ENCODE measurements at regions not wholly inside any gene's neighbourhood (a gene's known extent, or its start where the extent isn't known, plus 50 kb on each side); places are given as distances from the start of the nearest gene placed in this dataset.

GRCh38 chr3:164267053-164267452, 811.2 kb downstream of the SI start:
- DNase-seq (ENCODE audit: low read depth in 2 of 2), result no peak

DNA sequence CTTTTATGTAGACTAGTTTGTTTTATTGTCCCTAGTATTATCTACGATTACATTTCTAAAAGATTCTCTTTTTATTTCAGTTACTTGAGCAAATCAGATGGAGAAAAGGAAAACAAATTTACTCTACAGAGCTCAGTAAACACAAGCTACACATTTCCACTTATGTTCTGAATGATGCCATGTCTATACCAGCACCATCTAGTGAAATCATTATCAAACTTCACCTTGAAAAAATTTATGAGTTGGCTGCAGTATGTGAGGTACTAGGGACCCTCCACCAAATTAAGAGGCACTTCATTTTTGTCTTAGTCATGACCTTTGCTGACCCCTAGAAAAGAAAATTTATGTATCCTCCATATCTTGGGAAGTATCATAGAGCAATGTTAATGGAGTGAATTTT, 827.4 kb downstream of the SI start:
- DNase-seq (ENCODE audit: low read depth in 2 of 2), result no peak

DNA sequence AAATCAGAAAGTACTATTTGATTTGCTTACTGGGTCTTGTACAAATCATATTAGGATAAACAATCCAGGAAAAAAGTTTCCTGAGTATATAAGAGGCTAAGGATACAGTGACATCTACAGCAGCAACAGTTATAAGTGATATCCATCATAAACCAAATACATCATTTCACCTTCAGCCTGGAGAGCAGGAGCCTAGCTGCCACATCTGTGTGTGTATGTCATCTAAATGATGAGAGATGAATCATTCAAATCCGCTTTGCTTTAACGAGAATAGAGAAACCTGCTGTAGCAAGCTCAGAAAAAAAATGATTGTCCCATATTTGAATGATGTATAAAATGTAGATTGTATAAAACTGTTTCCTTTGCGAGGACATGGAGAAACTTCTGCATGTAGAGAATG, 841.4 kb downstream of the SI start:
- no peak for DNase-seq (ENCODE audit: low read depth in 2 of 2)

DNA sequence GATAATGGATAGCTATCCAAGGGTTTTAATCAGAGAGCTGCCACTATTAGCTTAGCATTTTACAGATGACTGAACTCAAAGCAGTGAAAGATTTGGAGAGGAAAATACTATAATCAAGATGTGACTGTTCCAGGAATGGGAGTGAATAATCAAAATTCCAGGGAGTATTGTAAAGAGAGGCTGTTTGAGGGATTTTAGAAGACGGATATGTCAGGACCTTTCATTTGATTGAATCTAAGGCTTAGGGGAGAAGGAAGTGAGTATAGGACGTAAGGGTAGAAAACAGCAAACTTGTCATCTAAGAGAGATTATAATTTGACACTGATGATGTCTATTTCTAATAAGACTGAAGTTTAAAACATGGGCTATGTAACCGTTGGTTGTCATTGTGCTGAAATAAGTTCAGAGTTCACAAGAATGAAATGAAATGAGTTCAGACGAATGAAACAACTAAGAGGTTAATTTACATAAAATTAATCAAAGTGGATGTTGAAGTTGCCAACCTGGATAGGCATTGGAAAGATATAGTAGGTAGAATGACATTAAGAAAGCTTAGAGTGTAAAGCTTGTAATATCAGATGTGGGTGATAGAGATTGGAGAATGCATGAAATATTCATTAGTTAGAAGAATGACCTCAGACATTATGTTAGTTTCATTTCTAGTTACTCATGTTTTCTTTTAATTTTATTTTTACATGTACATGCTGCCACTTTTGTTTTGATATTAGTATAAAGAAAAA, 842.8 kb downstream of the SI start:
- no peak for DNase-seq (ENCODE audit: low read depth in 2 of 2)

GRCh38 chr3:164233951-164234350, 844.3 kb downstream of the SI start:
- no peak for DNase-seq (ENCODE audit: low read depth in 2 of 2)

- DNase-seq (ENCODE audit: low read depth in 2 of 2), result no peak
Observed at GRCh38 chr3:164231718-164232117, 846.6 kb downstream of the SI start.

DNA sequence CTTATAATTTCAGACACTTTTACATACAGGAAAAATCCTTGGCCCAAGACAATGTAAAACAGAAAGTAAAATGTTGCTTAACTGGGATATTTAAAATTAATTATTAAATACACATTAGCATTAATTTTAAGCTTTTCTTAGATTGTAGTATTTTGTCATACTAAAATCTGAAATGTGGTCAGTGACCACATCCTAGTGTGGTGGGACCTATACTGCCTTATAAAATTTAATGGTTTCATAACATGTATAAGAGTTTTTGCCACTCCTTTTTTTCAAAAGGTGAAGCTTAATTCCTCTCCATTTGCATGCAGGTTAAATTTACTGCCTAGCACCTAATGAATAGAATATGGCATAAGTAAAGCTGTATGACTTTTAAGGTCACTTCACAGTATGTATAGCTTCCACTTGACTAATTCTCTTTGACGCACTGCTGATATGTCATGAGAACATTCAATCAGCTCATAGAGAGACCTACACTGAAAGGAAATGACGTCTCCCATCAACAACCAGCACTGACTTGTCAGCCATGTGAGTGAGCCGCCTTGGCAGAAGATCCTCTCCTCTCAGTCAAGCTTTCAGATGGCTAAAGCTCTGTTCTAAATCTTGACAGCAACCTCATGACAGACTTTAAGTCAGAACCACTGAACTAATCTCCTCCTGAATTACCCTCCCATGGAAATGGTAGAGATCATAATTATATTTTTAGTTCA, 847.8 kb downstream of the SI start:
- no peak for DNase-seq (ENCODE audit: low read depth in 2 of 2)

- no peak for DNase-seq (ENCODE audit: low read depth in 2 of 2)
Observed at GRCh38 chr3:164224126-164224525, 854.2 kb downstream of the SI start.

- DNase-seq (ENCODE audit: low read depth in 2 of 2), result no peak
Observed at GRCh38 chr3:164222197-164222596, 856.1 kb downstream of the SI start.

- no peak for DNase-seq (ENCODE audit: low read depth in 2 of 2)
Observed at GRCh38 chr3:164221297-164221696, 857.0 kb downstream of the SI start.

- no peak for DNase-seq (ENCODE audit: low read depth in 2 of 2)
Observed at GRCh38 chr3:164209363-164209762, 868.9 kb downstream of the SI start.

- DNase-seq (ENCODE audit: low read depth in 2 of 2), result no peak
Observed at GRCh38 chr3:164208821-164209220, 869.5 kb downstream of the SI start.

GRCh38 chr3:164208048-164208447, 870.2 kb downstream of the SI start:
- DNase-seq (ENCODE audit: low read depth in 2 of 2), result no peak

DNA sequence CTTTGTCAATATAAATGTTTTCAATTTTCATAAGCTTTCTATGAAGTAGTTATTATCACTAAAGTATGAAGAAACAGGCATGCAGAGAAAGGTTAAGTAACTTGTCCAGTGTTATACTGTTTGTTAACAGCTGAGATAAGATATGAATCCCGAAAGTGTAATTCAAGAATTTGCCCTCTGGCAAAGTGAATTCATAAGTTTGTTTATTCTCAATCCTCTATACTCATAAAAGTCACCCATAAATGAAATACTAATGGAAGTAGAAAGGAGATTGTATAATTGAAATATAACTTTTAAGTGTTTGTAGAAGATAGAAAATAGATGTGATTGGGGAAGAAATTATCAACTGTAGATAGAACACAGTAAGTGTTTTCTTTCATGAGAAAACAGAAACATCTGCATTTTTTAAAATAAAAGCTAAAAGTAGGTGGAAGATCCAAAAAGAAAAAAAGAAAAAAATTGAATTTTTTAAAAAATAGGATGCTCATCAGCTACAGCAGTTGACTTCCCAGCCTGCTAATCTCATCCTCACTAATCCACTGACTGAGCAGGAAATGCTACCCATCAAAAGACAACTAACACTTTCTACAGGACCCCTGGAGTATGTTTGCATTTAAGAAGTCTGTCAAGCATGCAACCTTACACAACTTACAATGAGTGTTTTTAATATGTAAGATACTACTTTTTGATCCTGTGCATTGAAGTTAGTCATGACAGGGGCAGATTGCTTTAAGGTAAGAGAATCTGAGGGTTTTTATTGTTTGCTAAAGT, 878.1 kb downstream of the SI start:
- DNase-seq (ENCODE audit: low read depth in 2 of 2), result no peak

DNA sequence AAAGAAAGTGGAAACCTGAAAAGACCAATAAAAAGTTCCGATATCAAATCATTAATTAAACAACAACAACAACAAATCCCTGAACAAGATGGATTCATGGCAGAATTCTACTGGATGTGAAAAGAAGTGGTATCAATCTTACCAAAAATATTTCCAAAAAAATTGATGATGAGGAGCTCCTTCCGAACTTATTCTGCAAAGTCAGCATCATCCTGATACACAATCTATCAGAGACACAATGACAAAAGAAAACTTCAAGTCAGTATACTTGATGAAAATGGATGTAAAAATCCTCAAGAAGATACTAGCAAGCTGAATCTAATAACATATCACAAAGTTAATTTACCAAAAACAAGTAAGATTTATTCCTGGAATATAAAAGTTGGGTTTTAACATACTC, 881.8 kb downstream of the SI start:
- DNase-seq (ENCODE audit: low read depth in 2 of 2), result no peak

DNA sequence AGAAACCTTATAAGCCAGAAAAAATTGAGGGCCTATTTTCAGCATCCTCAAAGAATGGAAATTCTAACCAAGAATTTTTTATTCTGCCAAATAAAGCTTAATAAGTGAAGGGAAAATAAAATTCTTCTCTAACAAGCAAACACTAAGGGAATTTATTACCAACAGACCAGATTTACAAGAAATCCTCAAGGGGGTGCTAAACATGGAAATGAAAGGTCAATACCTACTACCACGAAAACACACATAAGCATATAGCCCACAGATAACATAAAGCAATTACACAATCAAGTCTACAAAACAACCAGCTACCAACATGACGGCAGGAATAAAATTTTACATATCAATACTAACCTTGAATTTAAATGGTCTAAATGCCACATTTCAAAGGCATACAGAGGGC, 883.5 kb downstream of the SI start:
- no peak for DNase-seq (ENCODE audit: low read depth in 2 of 2)

GRCh38 chr3:164192974-164193373, 885.3 kb downstream of the SI start:
- DNase-seq (ENCODE audit: low read depth in 2 of 2), result no peak

- DNase-seq (ENCODE audit: low read depth in 2 of 2), result no peak
Observed at GRCh38 chr3:164190566-164190965, 887.7 kb downstream of the SI start.

DNA sequence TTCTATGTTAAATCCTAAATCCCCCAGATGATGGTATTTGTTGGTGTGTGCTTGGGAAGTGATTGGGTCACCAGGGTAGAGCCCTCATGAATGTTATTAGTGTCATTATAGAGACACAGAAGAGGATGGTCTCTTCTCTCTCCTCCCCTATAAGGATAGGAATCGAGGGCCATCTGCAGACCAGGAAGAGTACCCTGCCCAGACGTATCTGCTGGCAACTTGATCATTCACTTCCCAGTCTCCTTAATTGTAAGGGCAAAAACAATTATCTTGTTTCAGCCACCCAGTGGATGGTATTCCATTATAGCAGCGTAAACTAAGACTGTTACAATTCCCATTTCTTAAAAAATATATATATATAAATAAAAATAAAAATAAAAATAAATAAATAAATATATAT, 892.2 kb downstream of the SI start:
- DNase-seq (ENCODE audit: low read depth in 2 of 2), result no peak

- DNase-seq (ENCODE audit: low read depth in 2 of 2), result no peak
Observed at GRCh38 chr3:164179110-164179774, 899.1 kb downstream of the SI start.

DNA sequence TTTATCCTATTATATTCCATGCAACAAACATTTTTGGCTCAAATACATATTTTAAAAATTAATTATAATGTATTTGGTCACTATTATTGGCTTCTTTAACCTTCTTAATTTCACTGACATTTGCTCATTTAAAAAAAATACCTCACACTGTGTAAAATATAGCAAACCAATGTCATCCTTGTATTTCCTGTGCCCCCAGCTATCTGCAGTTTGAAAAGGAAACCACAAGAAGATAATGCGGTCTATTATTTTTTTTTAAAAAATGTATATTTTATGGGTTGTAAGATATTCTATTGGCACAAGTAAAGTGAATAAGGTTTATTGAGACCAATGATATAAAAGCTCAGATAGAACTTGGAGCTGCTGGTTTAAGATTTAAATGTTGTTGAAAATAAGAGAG, 904.2 kb downstream of the SI start:
- DNase-seq (ENCODE audit: low read depth in 2 of 2), result no peak

- no peak for DNase-seq (ENCODE audit: low read depth in 2 of 2)
Observed at GRCh38 chr3:164155400-164155799, 922.9 kb downstream of the SI start.

All from fibroblast of skin of left quadriceps (primary cell).